OCI-LY7 (cell line): ENCODE measurements at regions not wholly inside any gene's neighbourhood (a gene's known extent, or its start where the extent isn't known, plus 50 kb on each side); places are given as distances from the start of the nearest gene placed in this dataset.

Source experiments
- BruUV-seq: library from RNA; stranded (reverse); fragments of 400-500 nt; replicated peaks from 2 replicates; lab custom pipeline; 2021; lab: Mats Ljungman, UMichigan
- CTCF ChIA-PET: fragments of 300-600 bp; sonication (Branson Sonifier 250); formaldehyde crosslinking; loops from one replicate; lab custom pipeline; 2022; ENCODE audit warnings: antibody characterized with exemption; ENCODE audit not compliant: unreplicated experiment; lab: Charles Lee
- POLR2A ChIA-PET: fragments of 300-600 bp; sonication (Branson Sonifier 250); formaldehyde crosslinking; loops from one replicate; lab custom pipeline; 2022; ENCODE audit warnings: antibody characterized with exemption; lab: Charles Lee
- DNase-seq: peaks from one replicate; pipeline ENCODE4 v3.0.0-alpha.2; 2015; ENCODE audit warnings: low spot score
- H2AFZ ChIP-seq: fragments of 200-600 bp; sonication (generic), shearing (Covaris generic); 2 replicates; pipeline ENCODE4 v1.6.1; 2014; ENCODE audit warnings: mild to moderate bottlenecking, antibody characterized with exemption, low read length, moderate library complexity
- H3K27ac ChIP-seq: fragments of 200-600 bp; sonication (generic); 2 replicates; pipeline ENCODE4 v1.5.1; 2014; ENCODE audit warnings: mixed run types, low read depth, mild to moderate bottlenecking, moderate library complexity, low read length, inconsistent platforms; ENCODE audit not compliant: poor library complexity, severe bottlenecking
- H3K36me3 ChIP-seq: fragments of 200-600 bp; sonication (generic); 2 replicates; pipeline ENCODE4 v1.6.1; 2014; ENCODE audit warnings: mild to moderate bottlenecking, antibody characterized with exemption, low read length, moderate library complexity, mixed read lengths; ENCODE audit not compliant: insufficient read depth
- H3K4me1 ChIP-seq: fragments of 200-600 bp; sonication (generic); 2 replicates; pipeline ENCODE4 v1.5.1; 2014; ENCODE audit warnings: mild to moderate bottlenecking, low read length; ENCODE audit not compliant: insufficient read depth, poor library complexity, severe bottlenecking
- H3K4me2 ChIP-seq: fragments of 200-600 bp; sonication (generic); 2 replicates; pipeline ENCODE4 v1.6.1; 2014; ENCODE audit warnings: mild to moderate bottlenecking, low read length
- H3K4me3 ChIP-seq: fragments of 200-600 bp; sonication (generic); 2 replicates; pipeline ENCODE4 v1.5.1; 2014; ENCODE audit warnings: mild to moderate bottlenecking, low read depth, low read length; ENCODE audit not compliant: poor library complexity, severe bottlenecking
- H3K79me2 ChIP-seq: fragments of 200-600 bp; sonication (generic); 2 replicates; pipeline ENCODE4 v1.6.1; 2016; ENCODE audit warnings: low read depth, mild to moderate bottlenecking, low read length, moderate library complexity, mixed read lengths; ENCODE audit not compliant: insufficient read depth
- H3K9me2 ChIP-seq: fragments of 200-600 bp; sonication (generic); 2 replicates; pipeline ENCODE4 v1.6.1; 2016; ENCODE audit warnings: mild to moderate bottlenecking, low read length, mixed read lengths; ENCODE audit not compliant: insufficient read depth
- H3K9me3 ChIP-seq: fragments of 200-600 bp; sonication (generic); 2 replicates; pipeline ENCODE4 v1.6.1; 2014; ENCODE audit warnings: mild to moderate bottlenecking, mixed run types, low read length, mixed read lengths
- H4K20me1 ChIP-seq: fragments of 200-600 bp; sonication (generic); 2 replicates; pipeline ENCODE4 v1.6.1; 2014; ENCODE audit warnings: mild to moderate bottlenecking, antibody characterized with exemption, low read length, moderate library complexity, mixed read lengths; ENCODE audit not compliant: insufficient read depth
- EZH2phosphoT487 ChIP-seq: fragments of 200-600 bp; sonication (generic); IDR thresholded peaks from 2 replicates; pipeline ENCODE4 v1.6.1; 2018; ENCODE audit warnings: low read depth, borderline replicate concordance, mild to moderate bottlenecking, mixed run types, antibody characterized with exemption, low read length, moderate library complexity, mixed read lengths
- intact Hi-C: fragments of 100-400 bp; cut with micrococcal nuclease; formaldehyde crosslinking; loops from one replicate; pipeline ENCODE4 v1.10.0; 2022; ENCODE audit not compliant: unreplicated experiment
- TF ChIP-seq, protein P1 (sequence below): fragments of 200-600 bp; sonication (generic); conservative IDR thresholded peaks from 2 replicates; pipeline ENCODE4 v1.5.1; 2014; ENCODE audit warnings: mild to moderate bottlenecking, antibody characterized with exemption, low read length, moderate library complexity, mixed read lengths

DNA sequence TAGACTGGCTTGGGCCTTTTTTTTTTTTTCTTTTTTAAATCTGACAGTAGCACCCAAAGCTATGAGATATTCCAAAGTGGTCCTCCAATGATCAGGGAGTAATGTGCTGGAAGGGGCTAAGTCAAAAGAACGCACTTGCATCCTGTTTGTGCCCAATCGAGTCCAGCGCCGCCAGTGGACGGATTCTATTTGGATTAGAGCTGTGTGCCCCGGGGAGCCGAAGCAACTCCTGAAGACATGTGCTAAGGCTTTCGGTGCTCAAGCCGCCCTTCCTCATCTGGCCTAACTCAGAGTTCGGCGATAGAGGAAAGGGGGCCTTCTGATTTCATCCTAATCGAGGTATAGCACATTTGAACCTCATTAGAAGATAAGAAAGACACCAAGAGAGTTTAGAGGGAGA is 147.8 kb upstream of the NECTIN1 start:
- ChIA-PET CTCF (no interaction called here), POLR2A (no interaction called here)
- intact Hi-C loops: no loop called here
- no peak overlapping the region for H3K27ac ChIP-seq
- H4K20me1 ChIP-seq: no peaks in the 10 kb centered on the region
- no peak overlapping the region for H3K4me3 ChIP-seq
- no peak overlapping the region for H3K4me2 ChIP-seq
- H3K79me2 ChIP-seq: no peaks in the 10 kb centered on the region
- H3K9me3 ChIP-seq: no peaks in the 10 kb centered on the region
- no peak for DNase-seq
- H3K9me2 ChIP-seq: no peaks in the 10 kb centered on the region
- no peaks in the 10 kb centered on the region for H3K36me3 ChIP-seq
- H3K4me1 ChIP-seq: no peaks in the 10 kb centered on the region
- BruUV-seq: no TSS peak
- H2AFZ ChIP-seq: no peak overlapping the region
- no peak for TF ChIP-seq EZH2phosphoT487
- TF ChIP-seq, protein P1, sequence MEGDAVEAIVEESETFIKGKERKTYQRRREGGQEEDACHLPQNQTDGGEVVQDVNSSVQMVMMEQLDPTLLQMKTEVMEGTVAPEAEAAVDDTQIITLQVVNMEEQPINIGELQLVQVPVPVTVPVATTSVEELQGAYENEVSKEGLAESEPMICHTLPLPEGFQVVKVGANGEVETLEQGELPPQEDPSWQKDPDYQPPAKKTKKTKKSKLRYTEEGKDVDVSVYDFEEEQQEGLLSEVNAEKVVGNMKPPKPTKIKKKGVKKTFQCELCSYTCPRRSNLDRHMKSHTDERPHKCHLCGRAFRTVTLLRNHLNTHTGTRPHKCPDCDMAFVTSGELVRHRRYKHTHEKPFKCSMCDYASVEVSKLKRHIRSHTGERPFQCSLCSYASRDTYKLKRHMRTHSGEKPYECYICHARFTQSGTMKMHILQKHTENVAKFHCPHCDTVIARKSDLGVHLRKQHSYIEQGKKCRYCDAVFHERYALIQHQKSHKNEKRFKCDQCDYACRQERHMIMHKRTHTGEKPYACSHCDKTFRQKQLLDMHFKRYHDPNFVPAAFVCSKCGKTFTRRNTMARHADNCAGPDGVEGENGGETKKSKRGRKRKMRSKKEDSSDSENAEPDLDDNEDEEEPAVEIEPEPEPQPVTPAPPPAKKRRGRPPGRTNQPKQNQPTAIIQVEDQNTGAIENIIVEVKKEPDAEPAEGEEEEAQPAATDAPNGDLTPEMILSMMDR: no peak

DNA sequence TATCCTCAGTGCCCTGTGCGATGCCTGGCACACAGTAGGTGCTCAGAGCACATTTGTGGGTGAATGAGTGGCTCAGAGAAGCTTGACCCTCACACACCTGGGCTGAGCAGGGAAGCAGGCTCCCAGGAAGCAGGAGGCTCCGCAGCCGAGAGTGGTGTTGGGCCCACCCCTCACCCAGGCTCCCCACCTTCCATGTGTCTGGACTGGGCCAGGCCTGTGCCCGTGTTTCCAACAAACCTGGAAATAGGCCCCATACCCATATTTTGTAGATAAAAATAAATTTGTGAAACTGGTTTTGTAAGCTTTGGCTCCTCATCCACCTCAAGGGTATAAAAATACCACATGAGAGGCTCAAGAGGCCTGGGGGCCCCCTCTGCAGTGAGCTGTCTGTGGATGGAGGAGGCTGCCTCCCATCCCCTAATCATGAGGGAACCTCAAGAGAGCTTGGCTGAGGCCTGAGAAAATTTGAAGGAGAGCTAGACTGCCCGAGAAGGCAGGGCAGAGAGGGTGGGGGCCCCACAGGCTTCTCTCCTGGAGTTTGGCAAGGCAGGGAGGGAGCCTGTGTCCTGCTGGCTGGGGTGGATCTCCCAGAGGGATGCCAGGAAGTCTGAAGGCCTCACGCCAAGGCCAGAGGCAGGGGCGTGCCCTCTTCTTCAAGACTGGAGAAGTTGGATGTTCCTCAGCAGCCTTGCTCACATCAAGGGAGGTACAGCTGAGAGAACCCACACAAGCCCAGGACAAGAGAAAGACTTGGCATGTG is 147.0 kb upstream of the NECTIN1 start:
- H3K27ac ChIP-seq: no peak overlapping the region
- no peak for DNase-seq
- CTCF ChIA-PET: no interaction called here

More for the DNA sequence above, 147.0 kb upstream of the NECTIN1 start:
- Histone ChIP-seq H3K9me3 (no peaks in the 10 kb centered on the region), H2AFZ (no peak overlapping the region), H3K4me3 (no peak overlapping the region), H3K9me2 (no peaks in the 10 kb centered on the region), H3K4me1 (no peaks in the 10 kb centered on the region), H3K79me2 (no peaks in the 10 kb centered on the region), H3K4me2 (no peak overlapping the region), H3K36me3 (no peaks in the 10 kb centered on the region), H4K20me1 (no peaks in the 10 kb centered on the region)
- TF ChIP-seq, protein P1: no peak
- no peak for TF ChIP-seq EZH2phosphoT487
- intact Hi-C loops: no loop called here
- BruUV-seq: no TSS peak
- POLR2A ChIA-PET: no interaction called here
